K562 (cell line): ENCODE measurements at regions not wholly inside any gene's neighbourhood (a gene's known extent, or its start where the extent isn't known, plus 50 kb on each side); places are given as distances from the start of the nearest gene placed in this dataset.

ENCODE experiments used
- BCL6 ChIP-seq: fragments of 250-450 bp; sonication (Bioruptor Pico); IDR thresholded peaks from 2 replicates; pipeline ENCODE4 v1.4.0; 2020
- NFRKB ChIP-seq: fragments of 450-650 bp; IDR thresholded peaks from 2 replicates; pipeline ENCODE4 v1.6.1; 2016; ENCODE audit warnings: low read depth
- RERE ChIP-seq: sonication (generic); formaldehyde crosslinking; IDR thresholded peaks from 2 replicates; pipeline ENCODE4 v1.8.0; 2023; ENCODE audit warnings: missing genetic modification reagents, mild to moderate bottlenecking, borderline replicate concordance
- STAT6 ChIP-seq: sonication (generic); formaldehyde crosslinking; IDR thresholded peaks from 2 replicates; pipeline ENCODE4 v1.8.1; 2023; ENCODE audit warnings: mild to moderate bottlenecking, missing genetic modification reagents

- TF ChIP-seq STAT6 (CRISPR knock-in tag) (no peak), RERE (CRISPR knock-in tag) (no peak), NFRKB (no peak), BCL6 (no peak)
These were observed 60.4 kb downstream of the SOX4 start (continued) for GRCh38 chr6:21653905-21654304.
